HG03460 (cell line): ENCODE measurements at regions not wholly inside any gene's neighbourhood (a gene's known extent, or its start where the extent isn't known, plus 50 kb on each side); places are given as distances from the start of the nearest gene placed in this dataset.
"Not testable (repeated sequence)": the region's sequence is repeated elsewhere in the genome, so short reads cannot be mapped to it uniquely, and the experiment has no call there.

Source experiments
- ATAC-seq: cut with Tn5 transposase; IDR thresholded peaks from one replicate; pipeline ENCODE4 v1.9.1; 2021; ENCODE audit not compliant: unreplicated experiment

DNA sequence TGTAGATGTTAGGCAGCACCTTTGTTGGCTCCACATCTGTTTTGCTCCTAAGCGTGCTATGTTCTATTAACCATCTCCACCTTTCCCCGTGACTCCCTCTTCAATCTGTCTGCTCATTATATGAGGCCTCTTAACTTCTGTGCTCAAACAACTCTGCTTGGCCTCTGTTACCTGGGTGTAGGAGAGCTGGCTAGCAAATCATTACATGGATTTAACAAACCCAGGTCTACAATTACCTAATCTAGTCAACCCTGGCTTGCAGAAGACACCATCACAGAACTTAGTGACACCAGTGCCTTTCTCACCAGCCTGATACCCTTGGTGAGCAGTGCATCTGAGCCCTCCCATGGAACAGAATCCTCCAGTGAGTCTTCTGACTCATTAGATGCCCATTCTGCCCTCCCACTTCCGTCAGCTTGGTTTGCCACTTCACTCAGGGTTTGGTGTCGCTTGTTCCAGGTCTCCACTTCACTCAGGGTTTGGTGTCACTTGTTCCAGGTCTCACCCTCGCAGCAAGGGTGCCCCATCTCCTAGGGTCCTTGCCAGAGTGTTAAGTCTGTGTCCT lies 92.0 kb upstream of the KIF26B start:
- no peak for ATAC-seq

DNA sequence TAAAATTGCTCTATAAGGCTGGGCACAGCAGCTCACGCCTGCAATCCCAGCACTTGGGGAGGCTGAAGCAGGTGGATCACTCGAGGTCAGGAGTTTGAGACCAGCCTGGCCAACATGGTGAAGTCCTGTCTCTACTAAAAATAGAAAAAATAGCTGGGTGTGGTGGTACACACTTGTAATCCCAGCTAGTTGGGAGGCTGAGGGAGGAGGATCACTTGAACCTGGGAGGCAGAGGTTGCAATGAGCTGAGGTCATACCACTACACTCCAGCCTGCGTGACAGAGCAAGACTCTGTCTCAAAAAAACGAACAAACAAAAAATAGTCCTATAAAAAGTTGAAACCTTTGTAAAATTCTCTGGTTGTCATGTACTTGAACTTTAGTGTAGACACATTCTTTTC lies 93.0 kb upstream of the KIF26B start:
- ATAC-seq: not testable (repeated sequence)

- no peak for ATAC-seq
Observed at GRCh38 chr1:245060684-245061374, 94.0 kb upstream of the KIF26B start.

GRCh38 chr1:245059806-245060424 lies 94.9 kb upstream of the KIF26B start:
- ATAC-seq: no peak

DNA sequence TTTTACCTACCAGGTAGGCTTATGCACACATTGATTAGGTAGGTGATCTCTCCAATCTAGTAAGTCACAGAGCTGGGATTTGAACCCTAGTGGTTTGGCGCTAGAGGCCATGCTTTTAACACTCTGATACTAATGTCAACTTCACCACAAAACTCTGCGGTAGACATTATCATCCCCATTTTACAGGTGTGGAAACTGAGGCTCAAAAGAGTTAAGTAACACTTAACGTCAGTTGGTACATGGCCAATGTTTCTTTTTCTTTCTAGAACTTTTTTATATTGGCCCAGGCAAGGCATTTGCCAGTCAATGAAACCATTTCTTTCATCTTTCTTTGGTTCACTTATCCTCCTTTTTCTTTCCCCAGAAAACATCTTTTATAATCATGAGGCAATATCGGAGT lies 95.9 kb upstream of the KIF26B start:
- ATAC-seq: no peak

- ATAC-seq: no peak
Observed at GRCh38 chr1:245058436-245058835, 96.3 kb upstream of the KIF26B start.

DNA sequence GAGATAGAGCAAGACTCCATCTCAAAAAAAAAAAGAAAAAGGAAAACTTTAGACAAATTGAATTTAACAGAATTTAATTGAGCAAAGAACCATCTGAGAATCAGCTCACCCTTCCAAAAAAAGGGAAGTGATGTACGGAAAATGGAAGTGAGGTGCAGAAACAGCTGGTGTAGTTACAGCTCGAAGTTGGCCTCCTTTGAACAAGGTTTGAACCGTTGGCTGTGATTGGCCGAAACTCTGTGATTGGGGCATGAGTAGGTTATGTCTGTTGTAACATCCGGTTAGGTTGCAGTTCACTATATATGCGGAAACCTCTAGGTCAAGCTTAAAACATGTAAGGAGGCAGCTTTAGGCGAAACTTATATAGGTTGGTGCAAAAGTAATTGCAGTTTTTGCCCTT lies 97.9 kb upstream of the KIF26B start:
- no peak for ATAC-seq

DNA sequence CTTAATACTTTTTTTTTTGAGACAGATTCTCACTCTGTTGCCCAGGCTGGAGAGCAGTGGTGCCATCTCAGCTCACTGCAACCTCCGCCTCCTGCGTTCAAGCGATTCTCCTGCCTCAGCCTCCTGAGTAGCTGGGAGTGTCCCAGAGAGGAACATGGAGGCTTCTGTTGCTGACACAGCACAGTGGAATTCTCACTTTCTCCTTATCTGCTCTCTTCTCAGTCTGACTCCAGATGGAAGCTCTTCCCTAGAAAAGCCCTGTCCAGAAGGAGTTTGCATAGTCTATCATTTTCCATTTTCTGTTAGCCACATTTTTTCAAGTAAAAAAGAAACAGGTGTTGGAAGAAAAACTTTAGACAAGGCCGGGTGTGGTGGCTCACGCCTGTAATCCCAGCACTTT lies 98.5 kb upstream of the KIF26B start:
- ATAC-seq: not testable (repeated sequence)

GRCh38 chr1:245055752-245056151 lies 99.0 kb upstream of the KIF26B start:
- ATAC-seq: no peak

- no peak for ATAC-seq
Observed at GRCh38 chr1:245054507-245055270, 100.1 kb upstream of the KIF26B start.

DNA sequence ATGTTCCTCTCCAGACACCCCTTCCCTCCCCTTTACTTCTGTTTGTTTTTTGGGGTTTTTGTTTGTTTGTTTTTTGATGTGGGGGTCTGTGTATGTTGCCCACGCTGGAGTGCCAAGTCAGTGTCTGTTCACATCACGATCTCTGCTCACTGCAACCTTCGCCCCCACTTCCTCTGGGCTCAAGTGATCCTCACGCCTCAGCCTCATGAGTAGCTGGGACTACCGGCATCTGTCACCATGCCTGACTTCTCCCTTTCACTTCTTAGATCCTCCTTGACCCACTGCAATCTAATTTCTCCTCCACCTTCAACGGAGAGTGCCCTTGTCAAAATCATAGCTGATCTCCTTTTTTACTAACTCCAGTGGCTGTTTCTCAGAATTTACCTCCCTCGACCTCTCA lies 100.7 kb upstream of the KIF26B start:
- ATAC-seq: no peak

- no peak for ATAC-seq
Observed at GRCh38 chr1:245052258-245052657, 102.5 kb upstream of the KIF26B start.

GRCh38 chr1:245051349-245052221 lies 103.2 kb upstream of the KIF26B start:
- no peak for ATAC-seq

GRCh38 chr1:245046769-245047168 lies 108.0 kb upstream of the KIF26B start:
- ATAC-seq: no peak

DNA sequence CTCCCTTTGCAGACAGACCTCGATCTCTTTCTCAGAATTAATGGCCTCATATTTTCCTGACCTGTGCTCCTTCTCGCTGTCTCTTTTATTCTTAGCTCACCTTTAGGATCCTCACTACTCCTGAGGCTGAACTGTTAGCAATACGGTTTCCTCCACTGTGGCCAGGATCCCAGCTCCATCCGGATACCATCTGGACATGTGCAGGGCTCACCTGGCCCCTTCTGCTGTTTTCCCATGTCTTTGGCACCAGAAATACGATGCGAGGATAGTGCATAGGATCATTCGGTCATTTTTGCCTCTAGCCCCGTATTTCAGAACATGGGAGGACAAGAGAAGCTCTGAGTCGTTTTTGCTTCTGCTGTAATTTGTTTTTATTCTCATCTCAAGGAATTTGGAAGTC lies 108.5 kb upstream of the KIF26B start:
- ATAC-seq: no peak

GRCh38 chr1:245045087-245045881 lies 109.5 kb upstream of the KIF26B start:
- ATAC-seq: no peak

DNA sequence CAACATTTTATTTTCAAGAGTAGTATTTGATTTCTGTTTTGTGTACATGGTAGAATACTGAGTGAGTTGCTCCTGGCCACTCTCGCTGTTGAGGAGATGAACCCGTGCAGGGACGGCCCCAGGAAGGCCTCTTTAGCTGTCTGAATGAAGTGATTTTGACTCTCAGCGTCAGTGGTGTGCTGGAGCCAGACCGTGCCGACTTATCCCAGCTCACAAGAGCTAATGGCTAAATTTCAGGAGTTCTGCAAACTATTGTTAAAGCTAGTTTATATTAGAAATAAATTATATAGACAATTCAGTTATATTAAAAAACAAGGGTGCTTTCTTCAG lies 111.2 kb upstream of the KIF26B start:
- no peak for ATAC-seq

DNA sequence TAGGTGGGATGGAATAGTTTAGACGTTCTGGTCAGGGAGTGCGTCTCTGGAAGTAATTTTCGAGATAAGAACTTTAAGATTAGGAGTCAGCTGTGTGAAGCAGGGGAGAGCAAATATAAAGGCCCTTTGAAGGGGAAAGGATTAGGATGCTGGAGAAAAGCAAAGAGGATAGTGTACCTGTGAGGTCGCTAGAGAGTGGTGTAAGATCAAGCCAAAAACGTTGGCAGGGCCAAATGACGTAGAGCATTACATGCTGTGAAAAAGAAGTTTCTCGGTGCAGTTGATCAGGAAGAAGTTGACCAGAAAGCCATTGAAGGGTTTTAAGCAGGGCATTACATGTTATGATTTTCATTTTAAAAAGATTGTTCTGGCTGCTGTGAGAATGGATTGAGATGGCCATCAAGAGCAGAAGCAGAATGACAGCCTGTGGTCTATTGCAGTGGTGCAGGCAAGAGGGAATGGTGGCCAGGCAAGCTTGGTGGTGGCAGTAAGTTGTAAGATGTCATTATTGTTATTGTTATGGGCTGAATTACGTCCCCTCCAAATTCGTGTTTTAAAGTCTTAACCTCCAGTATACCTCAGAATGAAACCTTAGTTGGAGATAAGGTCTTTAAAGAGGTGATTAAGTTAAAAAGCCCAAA lies 113.6 kb upstream of the KIF26B start:
- no peak for ATAC-seq

GRCh38 chr1:245039196-245039595 lies 115.6 kb upstream of the KIF26B start:
- ATAC-seq: no peak

GRCh38 chr1:245036102-245036501 lies 118.7 kb upstream of the KIF26B start:
- no peak for ATAC-seq
